ENCODE measurements at regions not wholly inside any gene's neighbourhood (a gene's known extent, or its start where the extent isn't known, plus 50 kb on each side); places are given as distances from the start of the nearest gene placed in this dataset.

DNA sequence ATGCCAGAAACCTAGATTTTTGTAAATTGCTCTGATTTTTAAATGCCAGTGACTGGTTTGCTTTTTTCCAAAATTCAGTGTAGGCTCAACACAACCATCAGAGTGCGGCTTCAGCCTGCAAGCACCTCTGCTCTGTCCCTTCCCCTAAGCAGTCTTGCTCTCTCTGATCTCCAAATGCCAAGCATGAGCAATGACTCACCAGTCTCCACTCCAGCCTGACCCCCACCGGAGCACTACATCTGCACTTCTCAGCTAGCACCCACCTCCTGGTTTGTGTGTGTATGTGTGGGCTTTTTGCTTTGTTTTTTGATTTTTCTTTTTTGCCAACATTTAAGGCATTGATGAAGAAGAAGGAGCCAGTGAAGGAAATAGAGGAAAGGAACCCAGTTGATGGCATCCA lies 61.4 kb upstream of the ADRA1B start:
- Histone ChIP-seq H3K9me3 (ENCODE audit: low read depth, low read length) (no peaks in the 10 kb centered on the region), H3K27me3 (ENCODE audit: insufficient read depth, low read length) (no peaks in the 10 kb centered on the region), H3K4me2 (ENCODE audit: insufficient read depth, low read length) (no peak overlapping the region), H3K36me3 (ENCODE audit: insufficient read depth, low read length) (no peaks in the 10 kb centered on the region), H2AFZ (ENCODE audit: low read length) (no peak overlapping the region), H3K27ac (ENCODE audit: low read depth, low read length) (no peak overlapping the region), H4K20me1 (ENCODE audit: insufficient read depth, low read length) (no peaks in the 10 kb centered on the region), H3K4me1 (ENCODE audit: insufficient read depth, low read length) (peaks cover 26% of the 10 kb centered on the region), H3K79me2 (ENCODE audit: insufficient read depth, low read length) (no peaks in the 10 kb centered on the region), H3K4me3 (ENCODE audit: insufficient read depth, low read length) (no peak overlapping the region)
- TF ChIP-seq, protein P1, sequence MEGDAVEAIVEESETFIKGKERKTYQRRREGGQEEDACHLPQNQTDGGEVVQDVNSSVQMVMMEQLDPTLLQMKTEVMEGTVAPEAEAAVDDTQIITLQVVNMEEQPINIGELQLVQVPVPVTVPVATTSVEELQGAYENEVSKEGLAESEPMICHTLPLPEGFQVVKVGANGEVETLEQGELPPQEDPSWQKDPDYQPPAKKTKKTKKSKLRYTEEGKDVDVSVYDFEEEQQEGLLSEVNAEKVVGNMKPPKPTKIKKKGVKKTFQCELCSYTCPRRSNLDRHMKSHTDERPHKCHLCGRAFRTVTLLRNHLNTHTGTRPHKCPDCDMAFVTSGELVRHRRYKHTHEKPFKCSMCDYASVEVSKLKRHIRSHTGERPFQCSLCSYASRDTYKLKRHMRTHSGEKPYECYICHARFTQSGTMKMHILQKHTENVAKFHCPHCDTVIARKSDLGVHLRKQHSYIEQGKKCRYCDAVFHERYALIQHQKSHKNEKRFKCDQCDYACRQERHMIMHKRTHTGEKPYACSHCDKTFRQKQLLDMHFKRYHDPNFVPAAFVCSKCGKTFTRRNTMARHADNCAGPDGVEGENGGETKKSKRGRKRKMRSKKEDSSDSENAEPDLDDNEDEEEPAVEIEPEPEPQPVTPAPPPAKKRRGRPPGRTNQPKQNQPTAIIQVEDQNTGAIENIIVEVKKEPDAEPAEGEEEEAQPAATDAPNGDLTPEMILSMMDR (IDR thresholded peaks at IDR 0.05; ENCODE audit: extremely low read depth, low read depth, low read length): no peak
- no peak for DNase-seq (ENCODE audit: insufficient read length, low spot score, missing footprints)

DNA sequence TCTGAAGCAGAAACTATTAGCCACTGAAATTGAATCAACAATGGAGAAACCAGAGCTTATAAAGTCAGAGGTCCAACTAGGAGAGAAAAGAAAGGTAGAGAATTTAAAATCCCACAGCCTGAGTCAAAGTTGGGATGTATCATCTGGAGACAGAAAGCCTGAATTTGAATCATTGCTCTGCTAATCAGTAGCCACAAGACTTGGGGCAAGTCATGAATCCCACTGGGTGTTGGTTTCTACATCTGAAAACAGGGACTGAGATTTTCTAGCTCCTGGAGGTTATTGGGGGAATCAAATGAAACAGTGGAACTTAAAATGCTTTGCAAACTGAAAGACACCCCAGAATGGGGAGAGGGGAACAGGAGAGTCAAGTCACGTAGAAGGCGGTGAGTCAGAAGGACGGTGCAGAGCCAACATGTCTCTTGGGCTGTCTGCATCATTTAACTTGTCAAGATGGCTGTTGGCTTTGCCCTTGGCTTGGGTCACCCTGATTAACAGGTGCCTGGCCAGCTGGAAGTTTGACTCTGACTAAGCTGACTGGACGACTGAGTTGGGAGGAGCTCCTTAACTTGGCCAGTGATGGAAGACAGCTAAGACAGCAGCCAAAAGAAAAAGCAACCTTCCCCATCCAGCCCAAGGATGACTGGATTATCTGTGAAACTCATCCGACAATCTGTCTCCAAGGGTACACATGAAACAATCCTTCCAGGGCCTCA lies 60.6 kb upstream of the ADRA1B start:
- DNase-seq (ENCODE audit: insufficient read length, low spot score, missing footprints): peak; percentile 52
- no peaks in the 10 kb centered on the region for H3K36me3 ChIP-seq (ENCODE audit: insufficient read depth, low read length)
- H3K4me3 ChIP-seq (ENCODE audit: insufficient read depth, low read length): no peak overlapping the region
- no peak overlapping the region for H2AFZ ChIP-seq (ENCODE audit: low read length)
- no peaks in the 10 kb centered on the region for H3K79me2 ChIP-seq (ENCODE audit: insufficient read depth, low read length)
- H3K9me3 ChIP-seq (ENCODE audit: low read depth, low read length): no peaks in the 10 kb centered on the region
- TF ChIP-seq, protein P1 (IDR thresholded peaks at IDR 0.05; ENCODE audit: extremely low read depth, low read depth, low read length): no peak
- no peaks in the 10 kb centered on the region for H4K20me1 ChIP-seq (ENCODE audit: insufficient read depth, low read length)
- H3K27ac ChIP-seq (ENCODE audit: low read depth, low read length): no peak overlapping the region
- H3K27me3 ChIP-seq (ENCODE audit: insufficient read depth, low read length): no peaks in the 10 kb centered on the region
- H3K4me1 ChIP-seq (ENCODE audit: insufficient read depth, low read length): peaks cover 19% of the 10 kb centered on the region
- no peak overlapping the region for H3K4me2 ChIP-seq (ENCODE audit: insufficient read depth, low read length)

DNA sequence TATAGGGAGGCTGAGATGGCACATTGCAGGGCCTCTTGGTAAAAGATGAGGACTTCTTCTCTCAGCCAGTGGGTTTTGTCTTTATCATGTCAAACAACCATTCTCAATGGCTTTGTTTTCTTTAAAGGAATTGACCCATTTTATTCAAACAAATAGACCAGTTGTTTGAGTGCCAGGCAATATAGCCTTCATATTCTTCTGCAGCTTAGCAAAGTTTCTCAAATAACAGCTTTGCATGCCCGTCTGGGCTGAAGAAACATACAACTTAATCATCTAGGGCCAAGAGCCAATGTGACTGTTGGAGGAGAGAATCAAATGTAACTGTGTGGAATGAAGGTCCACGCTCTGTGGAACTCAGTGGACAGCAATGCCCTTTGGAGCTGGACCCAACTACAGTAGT lies 57.4 kb upstream of the ADRA1B start:
- no peak for DNase-seq (ENCODE audit: insufficient read length, low spot score, missing footprints)
- Histone ChIP-seq H3K4me2 (ENCODE audit: insufficient read depth, low read length) (no peak overlapping the region), H3K27me3 (ENCODE audit: insufficient read depth, low read length) (no peaks in the 10 kb centered on the region), H3K9me3 (ENCODE audit: low read depth, low read length) (no peaks in the 10 kb centered on the region), H3K27ac (ENCODE audit: low read depth, low read length) (no peak overlapping the region), H2AFZ (ENCODE audit: low read length) (no peak overlapping the region), H3K79me2 (ENCODE audit: insufficient read depth, low read length) (no peaks in the 10 kb centered on the region), H3K4me3 (ENCODE audit: insufficient read depth, low read length) (no peak overlapping the region), H4K20me1 (ENCODE audit: insufficient read depth, low read length) (no peaks in the 10 kb centered on the region), H3K4me1 (ENCODE audit: insufficient read depth, low read length) (peaks cover 13% of the 10 kb centered on the region), H3K36me3 (ENCODE audit: insufficient read depth, low read length) (no peaks in the 10 kb centered on the region)
- TF ChIP-seq, protein P1 (IDR thresholded peaks at IDR 0.05; ENCODE audit: extremely low read depth, low read depth, low read length): no peak

DNA sequence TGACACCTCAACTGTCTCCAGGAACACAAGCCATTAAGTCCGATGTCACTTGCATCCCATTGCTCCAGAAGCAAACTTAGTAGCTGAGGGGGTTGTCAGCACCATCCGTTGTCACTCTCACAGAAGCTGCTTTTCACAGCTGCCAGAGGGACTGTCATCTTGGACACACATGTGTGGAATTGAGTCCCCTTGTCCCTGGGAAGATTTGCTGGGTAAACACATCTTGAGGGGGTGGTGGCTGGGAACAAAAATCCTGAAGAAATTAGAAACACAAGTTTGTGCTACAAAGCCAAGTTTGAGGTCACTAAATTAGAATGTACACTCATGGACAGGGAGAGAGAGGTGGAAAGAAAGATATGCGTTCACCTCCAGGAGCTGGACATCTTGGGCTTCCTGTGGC lies 55.2 kb upstream of the ADRA1B start:
- no peak overlapping the region for H2AFZ ChIP-seq (ENCODE audit: low read length)
- H3K27me3 ChIP-seq (ENCODE audit: insufficient read depth, low read length): no peaks in the 10 kb centered on the region
- H3K4me2 ChIP-seq (ENCODE audit: insufficient read depth, low read length): no peak overlapping the region
- no peaks in the 10 kb centered on the region for H4K20me1 ChIP-seq (ENCODE audit: insufficient read depth, low read length)
- no peaks in the 10 kb centered on the region for H3K36me3 ChIP-seq (ENCODE audit: insufficient read depth, low read length)
- no peaks in the 10 kb centered on the region for H3K9me3 ChIP-seq (ENCODE audit: low read depth, low read length)
- TF ChIP-seq, protein P1 (IDR thresholded peaks at IDR 0.05; ENCODE audit: extremely low read depth, low read depth, low read length): no peak
- peaks cover 8% of the 10 kb centered on the region for H3K4me1 ChIP-seq (ENCODE audit: insufficient read depth, low read length)
- no peaks in the 10 kb centered on the region for H3K79me2 ChIP-seq (ENCODE audit: insufficient read depth, low read length)
- no peak overlapping the region for H3K4me3 ChIP-seq (ENCODE audit: insufficient read depth, low read length)
- DNase-seq (ENCODE audit: insufficient read length, low spot score, missing footprints): no peak
- H3K27ac ChIP-seq (ENCODE audit: low read depth, low read length): no peak overlapping the region

Data from osteoblast (primary cell).